ENCODE measurements at regions not wholly inside any gene's neighbourhood (a gene's known extent, or its start where the extent isn't known, plus 50 kb on each side); places are given as distances from the start of the nearest gene placed in this dataset.

- no peaks in the 10 kb centered on the region for H3K27me3 ChIP-seq
- WGBS, 2 donors: 87 to 91% methylated on average over 13 of the region's 13 CpGs
- intact Hi-C loops (cut with DNase I): no loop called here
- H3K27ac ChIP-seq: peak overlapping the region in 1 of 3 donors; percentile 50
- H3K9me3 ChIP-seq: no peaks in the 10 kb centered on the region
- no peak overlapping the region for H3K4me3 ChIP-seq (replicated peaks in 1 of 3)
- no peaks in the 10 kb centered on the region for H3K4me1 ChIP-seq
- no peak for DNase-seq
- no peaks in the 10 kb centered on the region for H3K36me3 ChIP-seq
- TF ChIP-seq, protein P1, sequence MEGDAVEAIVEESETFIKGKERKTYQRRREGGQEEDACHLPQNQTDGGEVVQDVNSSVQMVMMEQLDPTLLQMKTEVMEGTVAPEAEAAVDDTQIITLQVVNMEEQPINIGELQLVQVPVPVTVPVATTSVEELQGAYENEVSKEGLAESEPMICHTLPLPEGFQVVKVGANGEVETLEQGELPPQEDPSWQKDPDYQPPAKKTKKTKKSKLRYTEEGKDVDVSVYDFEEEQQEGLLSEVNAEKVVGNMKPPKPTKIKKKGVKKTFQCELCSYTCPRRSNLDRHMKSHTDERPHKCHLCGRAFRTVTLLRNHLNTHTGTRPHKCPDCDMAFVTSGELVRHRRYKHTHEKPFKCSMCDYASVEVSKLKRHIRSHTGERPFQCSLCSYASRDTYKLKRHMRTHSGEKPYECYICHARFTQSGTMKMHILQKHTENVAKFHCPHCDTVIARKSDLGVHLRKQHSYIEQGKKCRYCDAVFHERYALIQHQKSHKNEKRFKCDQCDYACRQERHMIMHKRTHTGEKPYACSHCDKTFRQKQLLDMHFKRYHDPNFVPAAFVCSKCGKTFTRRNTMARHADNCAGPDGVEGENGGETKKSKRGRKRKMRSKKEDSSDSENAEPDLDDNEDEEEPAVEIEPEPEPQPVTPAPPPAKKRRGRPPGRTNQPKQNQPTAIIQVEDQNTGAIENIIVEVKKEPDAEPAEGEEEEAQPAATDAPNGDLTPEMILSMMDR (IDR thresholded peaks at IDR 0.05): no peak
- no peak for TF ChIP-seq POLR2A (IDR thresholded peaks at IDR 0.05)
These were observed 472.2 kb downstream of the SOX6 start for GRCh38 chr11:15884141-15884540.

DNA sequence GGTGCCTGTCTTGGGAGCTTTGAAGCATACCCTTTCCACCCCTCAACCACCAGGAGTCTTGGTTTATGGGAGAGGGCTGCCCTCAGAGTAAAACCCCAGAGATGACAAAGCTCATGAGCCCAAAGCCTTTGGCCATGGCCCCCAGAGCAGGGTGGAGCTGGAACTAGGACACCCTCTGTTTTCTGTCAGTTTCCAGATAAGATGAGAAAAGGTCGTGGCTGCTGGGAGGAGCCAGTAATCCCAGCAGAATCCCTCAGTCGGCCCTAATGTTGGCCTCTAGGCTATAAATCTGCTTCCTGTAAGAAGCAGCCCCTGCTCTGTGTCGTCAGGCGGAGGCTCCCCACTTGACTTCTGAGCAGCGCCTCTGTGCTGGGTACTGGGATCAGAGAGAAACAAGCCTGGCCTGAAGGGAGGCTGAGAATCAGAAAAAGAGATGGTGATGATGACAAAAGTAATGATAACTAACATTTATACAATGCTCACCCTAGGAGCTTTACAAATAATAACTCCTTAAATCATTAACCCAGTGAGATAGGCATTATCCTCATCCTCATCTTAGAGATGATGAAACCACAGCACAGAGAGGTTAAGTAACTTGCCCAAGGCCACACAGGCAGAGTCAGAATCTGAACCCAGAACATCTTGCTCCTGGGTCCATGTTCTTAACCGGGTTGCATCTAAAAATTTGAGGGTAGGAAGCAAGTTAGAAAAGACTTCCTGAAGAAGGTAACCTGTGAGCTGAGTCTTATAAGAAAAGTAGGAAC is 471.4 kb downstream of the SOX6 start:
- Histone ChIP-seq H3K27ac (no peak overlapping the region), H3K27me3 (no peaks in the 10 kb centered on the region), H3K4me3 (replicated peaks in 1 of 3) (no peak overlapping the region), H3K36me3 (no peaks in the 10 kb centered on the region), H3K9me3 (no peaks in the 10 kb centered on the region), H3K4me1 (no peaks in the 10 kb centered on the region)
- TF ChIP-seq POLR2A (IDR thresholded peaks at IDR 0.05): no peak
- TF ChIP-seq, protein P1 (IDR thresholded peaks at IDR 0.05): no peak
- no peak for DNase-seq
- intact Hi-C loops (cut with DNase I): no loop called here
- 68 to 71% methylated on average over 6 of the region's 6 CpGs for WGBS, 2 donors

GRCh38 chr11:15885854-15886253 is 470.5 kb downstream of the SOX6 start:
- intact Hi-C loops (cut with DNase I): no loop called here
- Histone ChIP-seq H3K27ac (no peak overlapping the region), H3K4me3 (replicated peaks in 1 of 3) (no peak overlapping the region), H3K4me1 (no peaks in the 10 kb centered on the region), H3K36me3 (no peaks in the 10 kb centered on the region), H3K9me3 (no peaks in the 10 kb centered on the region), H3K27me3 (no peaks in the 10 kb centered on the region)
- DNase-seq: no peak
- TF ChIP-seq, protein P1 (IDR thresholded peaks at IDR 0.05): no peak
- TF ChIP-seq POLR2A (IDR thresholded peaks at IDR 0.05): no peak
- 70 to 78% methylated on average over 5 of the region's 5 CpGs for WGBS, 2 donors

- intact Hi-C loops (cut with DNase I): no loop called here
- no peak overlapping the region for H3K27ac ChIP-seq
- no peak for DNase-seq
- no peaks in the 10 kb centered on the region for H3K9me3 ChIP-seq
- no peaks in the 10 kb centered on the region for H3K4me1 ChIP-seq
- H3K36me3 ChIP-seq: no peaks in the 10 kb centered on the region
- H3K27me3 ChIP-seq: no peaks in the 10 kb centered on the region
- H3K4me3 ChIP-seq (replicated peaks in 1 of 3): no peak overlapping the region
- WGBS, 2 donors: 84 to 89% methylated on average over 4 of the region's 4 CpGs
- TF ChIP-seq, protein P1 (IDR thresholded peaks at IDR 0.05): no peak
- no peak for TF ChIP-seq POLR2A (IDR thresholded peaks at IDR 0.05)
These were observed 470.0 kb downstream of the SOX6 start for GRCh38 chr11:15886299-15886698.

DNA sequence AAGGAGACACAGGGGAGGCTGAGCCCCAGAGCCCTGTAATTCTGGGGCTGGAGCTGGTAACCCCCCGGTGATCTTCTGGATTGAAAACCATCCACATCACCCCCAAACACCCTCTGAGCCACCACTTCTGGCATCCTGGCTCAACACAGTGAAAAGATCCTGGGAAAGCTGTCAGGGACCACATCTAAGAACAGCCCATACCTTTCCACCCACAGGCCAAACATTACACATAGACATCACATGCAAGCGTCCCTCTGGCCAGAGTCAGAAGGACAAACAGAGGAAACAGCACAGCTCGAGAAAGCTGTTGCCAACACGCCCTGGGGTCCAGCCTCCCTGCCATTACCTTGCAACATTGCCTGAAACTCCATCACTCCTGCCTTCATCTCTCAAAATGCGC is 469.5 kb downstream of the SOX6 start:
- H3K9me3 ChIP-seq: no peaks in the 10 kb centered on the region
- intact Hi-C loops (cut with DNase I): no loop called here
- no peak for DNase-seq
- no peaks in the 10 kb centered on the region for H3K27me3 ChIP-seq
- 88 to 95% methylated on average over 5 of the region's 5 CpGs for WGBS, 2 donors
- TF ChIP-seq, protein P1 (IDR thresholded peaks at IDR 0.05): no peak
- no peak for TF ChIP-seq POLR2A (IDR thresholded peaks at IDR 0.05)
- no peaks in the 10 kb centered on the region for H3K36me3 ChIP-seq
- H3K4me1 ChIP-seq: no peaks in the 10 kb centered on the region
- H3K27ac ChIP-seq: no peak overlapping the region
- H3K4me3 ChIP-seq (replicated peaks in 1 of 3): no peak overlapping the region
